Psoas muscle (tissue), 7 donors: ENCODE measurements at regions not wholly inside any gene's neighbourhood (a gene's known extent, or its start where the extent isn't known, plus 50 kb on each side); places are given as distances from the start of the nearest gene placed in this dataset.

Source experiments
- ATAC-seq, 4 donors: fragments of 200-7000 bp; cut with Tn5 transposase; one replicate each; pipeline ENCODE4 v1.9.1; 2020; ENCODE audit warnings: moderate library complexity in 3 of 4, mild to moderate bottlenecking in 2 of 4
- DNase-seq, 2 donors: peaks; one replicate each; pipeline ENCODE4 v3.0.0-alpha.2; 2020
- H3K27ac ChIP-seq: fragments of 200-600 bp; one replicate; pipeline ENCODE4 v1.8.0; 2022
- H3K27me3 ChIP-seq, 3 donors: fragments of 200-600 bp in 1 of 3; one replicate each; pipeline versions ENCODE4 v1.6.1 to v1.8.0; 2013 to 2022; ENCODE audit warnings: low read length in 2 of 3, mild to moderate bottlenecking in 2 of 3, moderate library complexity in 1 of 3; ENCODE audit not compliant: insufficient read depth in 3 of 3
- H3K36me3 ChIP-seq, 2 donors: fragments of 200-600 bp in 1 of 2; one replicate each; pipeline versions ENCODE4 v1.6.1 to v1.8.0; 2013 to 2022; ENCODE audit warnings: low read depth in 1 of 2, mild to moderate bottlenecking in 1 of 2, moderate library complexity in 1 of 2; ENCODE audit not compliant: insufficient read depth in 1 of 2
- H3K4me1 ChIP-seq: fragments of 200-600 bp; one replicate; pipeline ENCODE4 v1.8.0; 2022
- H3K4me3 ChIP-seq: fragments of 200-600 bp; one replicate; pipeline ENCODE4 v1.8.0; 2022; ENCODE audit warnings: mild to moderate bottlenecking
- H3K9me3 ChIP-seq: fragments of 200-600 bp; one replicate; pipeline ENCODE4 v1.8.0; 2022
- CTCF ChIP-seq: fragments of 200-600 bp; IDR thresholded peaks from one replicate; pipeline ENCODE4 v1.8.0; 2022; ENCODE audit warnings: antibody characterized with exemption
- WGBS, 3 donors: extraction: QIAGEN DNeasy Blood & Tissue Kit; methylation state at CpG; one replicate each; pipeline versions ENCODE4 v1.1.6 to v1.1.7; 2013; 5-methylcytosine and 5-hydroxymethylcytosine counted together
- intact Hi-C, 2 donors: fragments of 100-400 bp; cut with DNase I; formaldehyde crosslinking; loops; one replicate each; pipeline versions ENCODE4 v1.11.0 to v1.14.2; 2022
- donor health status: healthy with polysubstance abuse.
- donor health status: DM: no; HTN: no; CAD: no; lungs with moderate emphysema.
- donor health status: Bipolar disorder and iron deficiency.
- donor health status: healthy.
- donor health status: DM: yes; HTN: yes; CAD: no.
- donor health status: DM: no; HTN: no; CAD: no.
- donor health status: DM: yes; HTN: yes; CAD: no.

GRCh38 chr14:34373191-34373590 is 88.8 kb downstream of the SPTSSA start:
- WGBS, 3 donors: 43 to 81% (median 68%) methylated on average over 1 to 2 of the region's 2 CpGs
- TF ChIP-seq CTCF: no peak
- peaks cover 0 to 4% (median 0%) of the 10 kb centered on the region in 3 donors for H3K27me3 ChIP-seq

GRCh38 chr14:34372786-34373185 is 89.3 kb downstream of the SPTSSA start:
- DNase-seq: no peak
- no peak for ATAC-seq
- no peaks in the 10 kb centered on the region for H3K36me3 ChIP-seq
- no peak overlapping the region for H3K4me3 ChIP-seq
- WGBS, 3 donors: 61 to 77% (median 61%) methylated on average over 1 of the region's 1 CpG
- intact Hi-C loops: no loop called here
- TF ChIP-seq CTCF: no peak
- peaks cover 0 to 4% (median 0%) of the 10 kb centered on the region in 3 donors for H3K27me3 ChIP-seq
- no peaks in the 10 kb centered on the region for H3K9me3 ChIP-seq
- no peaks in the 10 kb centered on the region for H3K4me1 ChIP-seq
- H3K27ac ChIP-seq: no peak overlapping the region

More at GRCh38 chr14:34373191-34373590, 88.8 kb downstream of the SPTSSA start:
- no peaks in the 10 kb centered on the region for H3K9me3 ChIP-seq
- intact Hi-C loops: no loop called here
- no peaks in the 10 kb centered on the region for H3K36me3 ChIP-seq
- no peak overlapping the region for H3K4me3 ChIP-seq
- DNase-seq (no peak), ATAC-seq (no peak)
- H3K4me1 ChIP-seq: no peaks in the 10 kb centered on the region
- H3K27ac ChIP-seq: no peak overlapping the region

- Histone ChIP-seq H3K27me3 (peaks cover 0 to 4% (median 0%) of the 10 kb centered on the region in 3 donors), H3K4me3 (no peak overlapping the region), H3K9me3 (no peaks in the 10 kb centered on the region), H3K4me1 (no peaks in the 10 kb centered on the region), H3K36me3 (no peaks in the 10 kb centered on the region), H3K27ac (no peak overlapping the region)
- ATAC-seq (no peak), DNase-seq (no peak)
- 39 to 63% (median 61%) methylated on average over 1 of the region's 1 CpG for WGBS, 3 donors
- no peak for TF ChIP-seq CTCF
- intact Hi-C loops: no loop called here
These were observed 92.4 kb downstream of the SPTSSA start for GRCh38 chr14:34369648-34370030.

GRCh38 chr14:34368971-34369647 is 92.9 kb downstream of the SPTSSA start:
- Histone ChIP-seq H3K4me3 (no peak overlapping the region), H3K9me3 (no peaks in the 10 kb centered on the region), H3K4me1 (no peaks in the 10 kb centered on the region), H3K36me3 (no peaks in the 10 kb centered on the region), H3K27ac (no peak overlapping the region), H3K27me3 (peaks cover 0 to 4% (median 0%) of the 10 kb centered on the region in 3 donors)
- no peak for DNase-seq
- WGBS, 3 donors: 71 to 81% (median 79%) methylated on average over 3 of the region's 3 CpGs
- intact Hi-C loops: no loop called here
- no peak for ATAC-seq
- TF ChIP-seq CTCF: no peak
